H1 (cell line): ENCODE measurements at regions not wholly inside any gene's neighbourhood (a gene's known extent, or its start where the extent isn't known, plus 50 kb on each side); places are given as distances from the start of the nearest gene placed in this dataset.

Experiments
- CTCF ChIA-PET: fragments of 300-600 bp; sonication (Branson Sonifier 250); formaldehyde crosslinking; loops from one replicate; lab custom pipeline; 2021; ENCODE audit not compliant: partially characterized antibody; lab: Charles Lee
- POLR2A ChIA-PET: fragments of 300-600 bp; sonication (Branson Sonifier 250); formaldehyde crosslinking; loops from one replicate; lab custom pipeline; 2021; ENCODE audit warnings: inconsistent platforms; ENCODE audit not compliant: partially characterized antibody; lab: Charles Lee
- DNase-seq, 2 experiments: peaks; one replicate each; pipeline versions ENCODE4 v3.0.0 to v3.0.0-alpha.2; 2010 to 2022; ENCODE audit warnings: low spot score in 2 of 2, low read depth in 1 of 2, mixed read lengths in 1 of 2
- FAIRE-seq: peaks from 2 replicates; lab custom pipeline; 2011; peaks lifted over from hg19 to GRCh38; lab: Jason Lieb, UNC
- H2AFZ ChIP-seq: 2 replicates; pipeline ENCODE4 v1.8.1; 2012; ENCODE audit warnings: low read length, inconsistent platforms
- H2AK5ac ChIP-seq: 2 replicates; pipeline ENCODE4 v1.6.1; 2013; ENCODE audit warnings: low read depth, low read length
- H2BK120ac ChIP-seq: replicated peaks from 2 replicates; pipeline ENCODE3; 2013; ENCODE audit warnings: low read depth, low read length, inconsistent platforms
- H2BK12ac ChIP-seq: 2 replicates; pipeline ENCODE4 v1.6.1; 2013; ENCODE audit warnings: low read depth, low read length
- H2BK15ac ChIP-seq: 2 replicates; pipeline ENCODE4 v1.6.1; 2013; ENCODE audit warnings: low read length
- H2BK20ac ChIP-seq: 2 replicates; pipeline ENCODE4 v1.6.1; 2013; ENCODE audit warnings: low read length
- H2BK5ac ChIP-seq: 2 replicates; pipeline ENCODE4 v1.6.1; 2013; ENCODE audit warnings: low read depth, low read length
- H3K14ac ChIP-seq: 2 replicates; pipeline ENCODE4 v1.6.1; 2013; ENCODE audit warnings: inconsistent platforms; ENCODE audit not compliant: insufficient read length
- H3K18ac ChIP-seq: 2 replicates; pipeline ENCODE4 v1.6.1; 2013; ENCODE audit warnings: low read length; ENCODE audit errors: extremely low read depth
- H3K23ac ChIP-seq: 2 replicates; pipeline ENCODE4 v1.6.1; 2013; ENCODE audit warnings: inconsistent platforms; ENCODE audit not compliant: insufficient read length
- H3K23me2 ChIP-seq: 2 replicates; pipeline ENCODE4 v1.6.1; 2013; ENCODE audit warnings: low read depth, low read length
- H3K27ac ChIP-seq: 2 replicates; pipeline ENCODE4 v1.6.1; 2011; ENCODE audit warnings: low read depth, low read length, inconsistent platforms
- H3K27me3 ChIP-seq, 4 experiments: replicated peaks in 1 of 4; 1 replicate in 1 of 4; 2 replicates in 3 of 4; pipeline versions ENCODE4 v1.6.1 to v1.8.1; 2011 to 2013; ENCODE audit warnings: low read length in 3 of 4, mild to moderate bottlenecking in 3 of 4, inconsistent platforms in 2 of 4, mixed read lengths in 2 of 4, moderate library complexity in 1 of 4; ENCODE audit not compliant: control insufficient read depth in 3 of 4, insufficient read depth in 3 of 4; ENCODE audit errors: extremely low read depth in 1 of 4
- H3K36me3 ChIP-seq, 4 experiments: 2 replicates each; pipeline versions ENCODE4 v1.6.1 to v1.8.1; 2011 to 2013; ENCODE audit warnings: mild to moderate bottlenecking in 4 of 4, low read length in 3 of 4, moderate library complexity in 2 of 4, control low read depth in 1 of 4, inconsistent platforms in 1 of 4; ENCODE audit not compliant: insufficient read depth in 4 of 4, control insufficient read depth in 2 of 4
- H3K4ac ChIP-seq: replicated peaks from 2 replicates; pipeline ENCODE3; 2013; ENCODE audit warnings: low read length, low read depth, mixed read lengths, inconsistent platforms; ENCODE audit not compliant: insufficient read length
- H3K4me1 ChIP-seq, 4 experiments: replicated peaks in 1 of 4; 1 replicate in 1 of 4; 2 replicates in 3 of 4; pipeline versions ENCODE4 v1.6.1 to v1.8.1; 2011 to 2013; ENCODE audit warnings: low read length in 3 of 4, inconsistent platforms in 2 of 4, mixed read lengths in 1 of 4; ENCODE audit not compliant: insufficient read depth in 4 of 4, control insufficient read depth in 3 of 4
- H3K4me2 ChIP-seq, 2 experiments: 2 replicates each; pipeline versions ENCODE4 v1.6.1 to v1.8.1; 2011 to 2013; ENCODE audit warnings: low read depth in 2 of 2, low read length in 2 of 2, control low read depth in 1 of 2, inconsistent platforms in 1 of 2, mild to moderate bottlenecking in 1 of 2; ENCODE audit not compliant: insufficient read depth in 1 of 2
- H3K4me3 ChIP-seq, 4 experiments: fragments of 200-600, 300-600 bp in 1 of 4; sonication (generic), shearing (Covaris generic), sonication (Bioruptor Twin) in 1 of 4; 2 replicates each; pipeline versions ENCODE4 v1.5.1 to v1.8.1; 2011 to 2016; ENCODE audit warnings: low read length in 4 of 4, low read depth in 3 of 4, control low read depth in 2 of 4, inconsistent platforms in 2 of 4, mild to moderate bottlenecking in 2 of 4, mixed read lengths in 1 of 4, moderate library complexity in 1 of 4; ENCODE audit not compliant: insufficient read depth in 2 of 4; ENCODE audit errors: extremely low read depth in 1 of 4
- H3K56ac ChIP-seq: replicated peaks from 2 replicates; pipeline ENCODE3; 2013; ENCODE audit warnings: low read depth, mild to moderate bottlenecking, mixed read lengths, low read length, inconsistent platforms; ENCODE audit not compliant: insufficient read length
- H3K79me1 ChIP-seq: 2 replicates; pipeline ENCODE4 v1.6.1; 2013; ENCODE audit warnings: low read depth, low read length, control low read depth
- H3K79me2 ChIP-seq, 2 experiments: 2 replicates each; pipeline versions ENCODE4 v1.6.1 to v1.8.1; 2012 to 2013; ENCODE audit warnings: low read length in 2 of 2, mild to moderate bottlenecking in 2 of 2, inconsistent platforms in 1 of 2; ENCODE audit not compliant: insufficient read depth in 2 of 2, control insufficient read depth in 1 of 2
- H3K9ac ChIP-seq, 4 experiments: replicated peaks in 1 of 4; 1 replicate in 1 of 4; 2 replicates in 3 of 4; pipeline versions ENCODE4 v1.6.1 to v1.8.1; 2011 to 2013; ENCODE audit warnings: low read depth in 3 of 4, low read length in 3 of 4, control low read depth in 2 of 4, mild to moderate bottlenecking in 2 of 4, moderate library complexity in 2 of 4, inconsistent platforms in 1 of 4; ENCODE audit errors: extremely low read depth in 1 of 4
- H3K9me3 ChIP-seq, 2 experiments: 2 replicates each; pipeline versions ENCODE4 v1.6.1 to v1.8.1; 2012 to 2013; ENCODE audit warnings: mild to moderate bottlenecking in 2 of 2, moderate library complexity in 2 of 2, control low read depth in 1 of 2, inconsistent platforms in 1 of 2, low read depth in 1 of 2, low read length in 1 of 2, mixed read lengths in 1 of 2; ENCODE audit not compliant: insufficient read depth in 2 of 2
- H4K20me1 ChIP-seq, 2 experiments: replicated peaks in 1 of 2; 2 replicates each; pipeline versions ENCODE3 to v1.8.1; 2011 to 2013; ENCODE audit warnings: inconsistent platforms in 2 of 2, low read length in 2 of 2, mild to moderate bottlenecking in 1 of 2; ENCODE audit not compliant: insufficient read depth in 2 of 2, control insufficient read depth in 1 of 2
- H4K5ac ChIP-seq: 2 replicates; pipeline ENCODE4 v1.6.1; 2013; ENCODE audit warnings: low read length, low read depth, mixed read lengths, inconsistent platforms; ENCODE audit not compliant: insufficient read length
- H4K8ac ChIP-seq: 2 replicates; pipeline ENCODE4 v1.8.0; 2013; ENCODE audit warnings: mild to moderate bottlenecking, moderate library complexity, low read length, inconsistent platforms; ENCODE audit not compliant: insufficient read depth; ENCODE audit errors: extremely low read depth
- H4K91ac ChIP-seq: replicated peaks from 2 replicates; pipeline ENCODE3; 2013; ENCODE audit warnings: low read length, mixed read lengths, inconsistent platforms; ENCODE audit not compliant: insufficient read length
- EGR1 ChIP-seq: IDR thresholded peaks from 2 replicates; pipeline ENCODE4 v1.6.1; 2011; ENCODE audit warnings: low read depth, low read length, borderline replicate concordance
- JUND ChIP-seq: IDR thresholded peaks from 2 replicates; pipeline ENCODE4 v1.6.1; 2011; ENCODE audit warnings: mild to moderate bottlenecking, improper control_type of control experiment, low read length
- RFX5 ChIP-seq: IDR thresholded peaks from 2 replicates; pipeline ENCODE4 v1.6.1; 2011; ENCODE audit warnings: low read depth, low read length, improper control_type of control experiment, borderline replicate concordance
- SRF ChIP-seq: IDR thresholded peaks from 2 replicates; pipeline ENCODE4 v1.6.1; 2011; ENCODE audit warnings: mild to moderate bottlenecking, low read depth, low read length, moderate library complexity
- WGBS, 2 experiments: shearing (Covaris generic) in 1 of 2; methylation state at CpG; one replicate each; pipeline versions ENCODE4 v1.1.6 to v1.1.7; 2013 to 2015; ENCODE audit warnings: low lambda C conversion rate in 2 of 2, mixed read lengths in 2 of 2, inconsistent platforms in 1 of 2, low coverage in 1 of 2, missing lambda C conversion rate in 1 of 2; ENCODE audit not compliant: insufficient replicate concordance in 2 of 2, insufficient coverage in 1 of 2, insufficient read length in 1 of 2; ENCODE audit errors: extremely low coverage in 1 of 2, missing lambda C conversion rate in 1 of 2; 5-methylcytosine and 5-hydroxymethylcytosine counted together
- TF ChIP-seq, protein P1 (sequence below): IDR thresholded peaks from 2 replicates; pipeline ENCODE4 v1.6.1; 2012; ENCODE audit warnings: inconsistent platforms

GRCh38 chr11:128213461-128213860 lies 373.9 kb downstream of the ETS1 start:
- no peak overlapping the region for H2BK120ac ChIP-seq
- CTCF ChIA-PET: interaction anchor here (1.0 kb wide), 1 partner anchor 46 kb away, joined by 3 read pairs; no protein-coding TSS in a partner anchor
- DNase-seq (no peak), FAIRE-seq (no peak)
- POLR2A ChIA-PET: no interaction called here
- WGBS, 2 experiments: 86% methylated on average over 1 of the region's 1 CpG; no CpG with 5 or more reads in 1 of the 2 experiments
- no peak overlapping the region for H4K8ac ChIP-seq
- no peak overlapping the region for H3K4me2 ChIP-seq
- no peak overlapping the region for H3K23ac ChIP-seq
- no peak overlapping the region for H2AFZ ChIP-seq
- no peak overlapping the region for H3K18ac ChIP-seq
- no peak overlapping the region for H3K9ac ChIP-seq
- no peaks in the 10 kb centered on the region for H3K79me1 ChIP-seq
- H3K27ac ChIP-seq: no peak overlapping the region
- no peaks in the 10 kb centered on the region for H3K79me2 ChIP-seq
- no peak overlapping the region for H2BK20ac ChIP-seq
- H3K4me1 ChIP-seq: no peaks in the 10 kb centered on the region
- no peak overlapping the region for H4K91ac ChIP-seq
- no peaks in the 10 kb centered on the region for H4K20me1 ChIP-seq
- no peak overlapping the region for H4K5ac ChIP-seq
- H3K56ac ChIP-seq: no peak overlapping the region
- no peak overlapping the region for H2BK12ac ChIP-seq
- H3K27me3 ChIP-seq: no peaks in the 10 kb centered on the region
- no peaks in the 10 kb centered on the region for H3K23me2 ChIP-seq
- H3K14ac ChIP-seq: no peak overlapping the region
- H2BK5ac ChIP-seq: no peak overlapping the region
- no peak overlapping the region for H3K4me3 ChIP-seq
- peaks cover 16% of the 10 kb centered on the region in 2 experiments for H3K9me3 ChIP-seq
- H2BK15ac ChIP-seq: no peak overlapping the region
- no peak overlapping the region for H3K4ac ChIP-seq
- no peak overlapping the region for H2AK5ac ChIP-seq
- peaks cover 0 to 5% (median 0%) of the 10 kb centered on the region in 4 experiments; a peak in 1 of 8 replicates for H3K36me3 ChIP-seq
- TF ChIP-seq, protein P1, sequence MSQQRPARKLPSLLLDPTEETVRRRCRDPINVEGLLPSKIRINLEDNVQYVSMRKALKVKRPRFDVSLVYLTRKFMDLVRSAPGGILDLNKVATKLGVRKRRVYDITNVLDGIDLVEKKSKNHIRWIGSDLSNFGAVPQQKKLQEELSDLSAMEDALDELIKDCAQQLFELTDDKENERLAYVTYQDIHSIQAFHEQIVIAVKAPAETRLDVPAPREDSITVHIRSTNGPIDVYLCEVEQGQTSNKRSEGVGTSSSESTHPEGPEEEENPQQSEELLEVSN: no peak
- no peak for TF ChIP-seq JUND
- no peak for TF ChIP-seq EGR1
- no peak for TF ChIP-seq SRF
- TF ChIP-seq RFX5: no peak
- TF ChIP-seq, all 59 proteins: peak for 0
